Lower lobe of right lung (tissue), 2 donors: ENCODE measurements at regions not wholly inside any gene's neighbourhood (a gene's known extent, or its start where the extent isn't known, plus 50 kb on each side); places are given as distances from the start of the nearest gene placed in this dataset.
"Not testable (repeated sequence)": the region's sequence is repeated elsewhere in the genome, so short reads cannot be mapped to it uniquely, and the experiment has no call there.

Experiments used
- ATAC-seq, 2 donors: fragments of 200-7000 bp; cut with Tn5 transposase; one replicate each; pipeline ENCODE4 v1.9.1; 2020 to 2022; ENCODE audit warnings: mild to moderate bottlenecking in 2 of 2, moderate library complexity in 2 of 2
- DNase-seq: peaks from one replicate; pipeline ENCODE4 v3.0.0-alpha.2; 2020
- H3K27ac ChIP-seq: fragments of 200-600 bp; one replicate; pipeline ENCODE4 v1.8.0; 2022
- H3K27me3 ChIP-seq: fragments of 200-600 bp; one replicate; pipeline ENCODE4 v1.8.0; 2022; ENCODE audit warnings: low read depth
- H3K36me3 ChIP-seq: fragments of 200-600 bp; one replicate; pipeline ENCODE4 v1.8.0; 2022; ENCODE audit warnings: mild to moderate bottlenecking
- H3K4me1 ChIP-seq: fragments of 200-600 bp; one replicate; pipeline ENCODE4 v1.8.0; 2022
- H3K4me3 ChIP-seq: fragments of 200-600 bp; one replicate; pipeline ENCODE4 v1.8.0; 2022; ENCODE audit warnings: mild to moderate bottlenecking
- H3K9me3 ChIP-seq: fragments of 200-600 bp; one replicate; pipeline ENCODE4 v1.8.0; 2022
- intact Hi-C: fragments of 100-400 bp; cut with DNase I; formaldehyde crosslinking; loops from one replicate; pipeline ENCODE4 v1.11.0; 2022
- TF ChIP-seq, protein P1 (sequence below): fragments of 200-600 bp; IDR thresholded peaks from one replicate; pipeline ENCODE4 v1.8.0; 2022; ENCODE audit warnings: antibody characterized with exemption, mild to moderate bottlenecking
- donor health status: DM: no; HTN: yes; CAD: no; lungs with severe emphysema.

DNA sequence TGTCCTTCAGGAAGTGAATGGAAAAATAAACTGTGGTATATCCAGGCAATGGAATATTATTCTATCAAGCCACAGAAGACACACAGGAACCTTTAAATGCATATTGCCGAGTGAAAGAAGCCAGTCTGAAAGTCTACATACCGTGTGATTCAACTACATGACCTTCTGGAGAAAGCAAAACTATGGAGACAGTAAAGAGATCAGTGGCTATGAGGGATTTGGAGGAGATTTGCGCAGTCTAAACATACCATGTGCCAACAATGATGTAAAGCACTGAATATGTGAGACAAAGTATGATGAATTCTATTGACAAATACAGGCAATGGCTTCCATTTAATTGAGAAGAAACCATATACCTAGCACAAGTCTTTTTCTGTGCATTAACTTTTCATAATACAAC lies 518.3 kb upstream of the ZNF337 start:
- Histone ChIP-seq H3K27me3 (no peaks in the 10 kb centered on the region), H3K9me3 (no peaks in the 10 kb centered on the region), H3K4me1 (no peaks in the 10 kb centered on the region), H3K36me3 (no peaks in the 10 kb centered on the region), H3K4me3 (no peak overlapping the region), H3K27ac (no peak overlapping the region)
- ATAC-seq, result no peak
- no peak for DNase-seq
- TF ChIP-seq, protein P1, sequence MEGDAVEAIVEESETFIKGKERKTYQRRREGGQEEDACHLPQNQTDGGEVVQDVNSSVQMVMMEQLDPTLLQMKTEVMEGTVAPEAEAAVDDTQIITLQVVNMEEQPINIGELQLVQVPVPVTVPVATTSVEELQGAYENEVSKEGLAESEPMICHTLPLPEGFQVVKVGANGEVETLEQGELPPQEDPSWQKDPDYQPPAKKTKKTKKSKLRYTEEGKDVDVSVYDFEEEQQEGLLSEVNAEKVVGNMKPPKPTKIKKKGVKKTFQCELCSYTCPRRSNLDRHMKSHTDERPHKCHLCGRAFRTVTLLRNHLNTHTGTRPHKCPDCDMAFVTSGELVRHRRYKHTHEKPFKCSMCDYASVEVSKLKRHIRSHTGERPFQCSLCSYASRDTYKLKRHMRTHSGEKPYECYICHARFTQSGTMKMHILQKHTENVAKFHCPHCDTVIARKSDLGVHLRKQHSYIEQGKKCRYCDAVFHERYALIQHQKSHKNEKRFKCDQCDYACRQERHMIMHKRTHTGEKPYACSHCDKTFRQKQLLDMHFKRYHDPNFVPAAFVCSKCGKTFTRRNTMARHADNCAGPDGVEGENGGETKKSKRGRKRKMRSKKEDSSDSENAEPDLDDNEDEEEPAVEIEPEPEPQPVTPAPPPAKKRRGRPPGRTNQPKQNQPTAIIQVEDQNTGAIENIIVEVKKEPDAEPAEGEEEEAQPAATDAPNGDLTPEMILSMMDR, result no peak
- intact Hi-C loops, result no loop called here

DNA sequence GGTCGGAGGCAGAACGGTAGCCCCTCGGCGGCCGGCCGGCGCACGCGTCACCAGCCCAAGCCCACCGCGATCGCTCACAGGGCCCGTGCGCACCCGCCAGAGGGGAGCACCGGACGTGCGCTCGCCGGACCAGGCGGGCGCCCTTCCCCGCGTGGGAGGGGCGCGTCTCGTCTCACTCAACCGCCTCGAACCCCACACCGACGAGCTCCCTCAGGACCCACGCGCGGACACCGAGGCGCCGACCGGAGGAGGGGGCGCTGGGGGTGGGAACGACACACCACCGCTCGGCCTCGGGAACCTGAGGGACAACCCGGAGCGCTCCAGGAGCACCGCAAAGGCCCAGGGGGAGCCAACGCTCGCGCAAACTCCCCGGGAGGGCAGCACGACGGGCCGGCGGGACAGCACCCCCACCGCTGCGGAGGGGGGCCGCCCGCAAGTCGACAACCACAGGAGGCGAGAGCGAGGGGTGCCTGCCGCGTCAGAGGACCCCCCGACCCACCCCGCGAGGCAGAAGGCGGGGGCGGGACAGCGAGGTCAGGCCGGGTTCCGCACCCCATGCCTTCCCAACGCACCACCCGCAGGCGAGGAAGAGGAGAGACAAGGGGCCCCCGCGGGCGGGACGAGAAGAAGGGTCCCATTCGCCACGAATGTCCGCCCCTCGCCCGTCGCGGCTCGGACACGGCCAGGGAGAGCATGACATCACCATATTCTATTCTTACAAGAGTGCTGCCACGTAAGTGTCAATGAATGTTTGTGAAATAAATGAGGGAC lies 512.7 kb upstream of the ZNF337 start:
- TF ChIP-seq, protein P1, result no peak
- Histone ChIP-seq H3K36me3 (no peaks in the 10 kb centered on the region), H3K4me1 (no peaks in the 10 kb centered on the region), H3K4me3 (peak overlapping the region; percentile 52), H3K9me3 (no peaks in the 10 kb centered on the region), H3K27ac (peak overlapping the region; percentile 60), H3K27me3 (peaks cover 25% of the 10 kb centered on the region)
- intact Hi-C loops, result no loop called here
- DNase-seq (peak; percentile 52), ATAC-seq (peak; percentile 40 to 64)

DNA sequence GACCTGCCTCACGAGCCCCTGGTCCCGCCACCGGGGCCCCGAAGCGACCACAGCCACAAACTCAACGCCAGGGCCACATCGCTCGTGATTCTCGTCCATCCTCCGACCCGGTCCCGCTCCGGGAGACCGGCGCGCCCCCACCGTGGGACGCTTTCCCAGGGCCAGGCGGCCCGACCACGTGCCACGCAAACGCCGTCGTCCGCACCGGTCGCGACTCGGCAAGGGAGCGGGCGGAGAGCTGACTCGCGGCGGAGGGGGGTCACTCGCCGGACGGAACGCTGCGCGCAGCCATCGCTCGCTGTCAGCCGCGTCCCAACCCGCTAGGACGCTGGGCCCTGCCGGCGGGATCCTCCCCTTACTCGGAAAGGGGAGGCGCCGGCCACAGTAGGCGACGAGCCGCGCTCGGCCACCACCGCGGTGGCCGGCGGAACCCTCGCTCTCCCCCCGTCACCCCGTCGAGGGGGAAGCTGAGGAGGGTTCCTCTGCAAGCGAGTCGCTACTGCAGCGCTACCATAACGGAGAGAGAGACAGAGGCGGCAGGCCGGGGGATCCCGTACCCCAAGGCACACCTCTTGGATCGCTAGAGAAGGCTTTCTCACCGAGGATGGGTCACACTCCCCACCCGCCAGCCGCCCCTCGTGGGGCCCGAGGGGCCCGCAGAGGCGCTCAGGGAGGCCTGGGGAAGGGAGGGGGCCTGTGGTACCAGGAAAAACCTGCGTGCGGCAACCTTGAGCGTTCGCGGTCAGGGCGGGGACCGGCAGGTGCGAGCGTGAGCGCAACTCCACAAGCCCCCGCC lies 511.8 kb upstream of the ZNF337 start:
- Histone ChIP-seq H3K4me3 (peak overlapping the region; percentile 52), H3K36me3 (no peaks in the 10 kb centered on the region), H3K27me3 (peaks cover 25% of the 10 kb centered on the region), H3K9me3 (no peaks in the 10 kb centered on the region), H3K27ac (peak overlapping the region; percentile 58), H3K4me1 (no peaks in the 10 kb centered on the region)
- intact Hi-C loops, result no loop called here
- ATAC-seq (peak; percentile 91 to 94), DNase-seq (peak; percentile 75)
- TF ChIP-seq, protein P1, result peak; percentile 14

GRCh38 chr20:26207967-26208295 lies 511.3 kb upstream of the ZNF337 start:
- H3K4me3 ChIP-seq, result peak overlapping the region; percentile 52
- peak overlapping the region; percentile 58 for H3K27ac ChIP-seq
- peaks cover 25% of the 10 kb centered on the region for H3K27me3 ChIP-seq
- H3K4me1 ChIP-seq, H3K36me3 ChIP-seq, H3K9me3 ChIP-seq, intact Hi-C loops: not testable (repeated sequence)
- peak; percentile 46 for DNase-seq
- ATAC-seq, result peak; percentile 14 to 27

- Histone ChIP-seq H3K27ac (no peak overlapping the region), H3K9me3 (no peaks in the 10 kb centered on the region), H3K4me1 (no peaks in the 10 kb centered on the region), H3K36me3 (no peaks in the 10 kb centered on the region), H3K27me3 (peaks cover 25% of the 10 kb centered on the region), H3K4me3 (peak overlapping the region; percentile 52)
- intact Hi-C loops, result no loop called here
- TF ChIP-seq, protein P1, result no peak
- ATAC-seq, result no peak
- DNase-seq, result no peak
Observed at GRCh38 chr20:26207237-26207966, 510.7 kb upstream of the ZNF337 start.
